Ishikawa (cell line): ENCODE measurements at regions not wholly inside any gene's neighbourhood (a gene's known extent, or its start where the extent isn't known, plus 50 kb on each side); places are given as distances from the start of the nearest gene placed in this dataset.

ENCODE experiments used
- CEBPB ChIP-seq: IDR thresholded peaks from 2 replicates; pipeline ENCODE4 v1.6.1; 2012
- CREB1 ChIP-seq: IDR thresholded peaks from 2 replicates; pipeline ENCODE4 v1.6.1; 2012; ENCODE audit warnings: low read depth
- EGR1 ChIP-seq: IDR thresholded peaks from 2 replicates; pipeline ENCODE4 v1.6.1; 2012
- EP300 ChIP-seq: IDR thresholded peaks from 2 replicates; pipeline ENCODE4 v1.6.1; 2012; ENCODE audit warnings: borderline replicate concordance
- FOXM1 ChIP-seq: IDR thresholded peaks from 2 replicates; pipeline ENCODE4 v1.6.1; 2012; ENCODE audit warnings: low read depth, borderline replicate concordance
- NFIC ChIP-seq: IDR thresholded peaks from 2 replicates; pipeline ENCODE4 v1.6.1; 2012
- RAD21 ChIP-seq: IDR thresholded peaks from 2 replicates; pipeline ENCODE4 v1.6.1; 2012; ENCODE audit warnings: low read depth
- TAF1 ChIP-seq: IDR thresholded peaks from 2 replicates; pipeline ENCODE4 v1.6.1; 2012; ENCODE audit warnings: low read depth, mild to moderate bottlenecking
- TCF12 ChIP-seq: IDR thresholded peaks from 2 replicates; pipeline ENCODE4 v1.6.1; 2012; ENCODE audit warnings: low read depth
- TEAD4 ChIP-seq: IDR thresholded peaks from 2 replicates; pipeline ENCODE4 v1.6.1; 2012
- YY1 ChIP-seq: IDR thresholded peaks from 2 replicates; pipeline ENCODE4 v1.6.1; 2012; ENCODE audit warnings: low read depth
- ZBTB7A ChIP-seq: IDR thresholded peaks from 2 replicates; pipeline ENCODE4 v1.6.1; 2012; ENCODE audit warnings: low read depth
- TF ChIP-seq, protein P1 (sequence below): IDR thresholded peaks from 2 replicates; pipeline ENCODE4 v1.6.1; 2012
- TF ChIP-seq, protein P2 (sequence below): IDR thresholded peaks from 2 replicates; pipeline ENCODE4 v1.6.1; 2012; ENCODE audit warnings: low read depth, mild to moderate bottlenecking
- TF ChIP-seq, protein P3 (sequence below): IDR thresholded peaks from 2 replicates; pipeline ENCODE4 v1.6.1; 2012

DNA sequence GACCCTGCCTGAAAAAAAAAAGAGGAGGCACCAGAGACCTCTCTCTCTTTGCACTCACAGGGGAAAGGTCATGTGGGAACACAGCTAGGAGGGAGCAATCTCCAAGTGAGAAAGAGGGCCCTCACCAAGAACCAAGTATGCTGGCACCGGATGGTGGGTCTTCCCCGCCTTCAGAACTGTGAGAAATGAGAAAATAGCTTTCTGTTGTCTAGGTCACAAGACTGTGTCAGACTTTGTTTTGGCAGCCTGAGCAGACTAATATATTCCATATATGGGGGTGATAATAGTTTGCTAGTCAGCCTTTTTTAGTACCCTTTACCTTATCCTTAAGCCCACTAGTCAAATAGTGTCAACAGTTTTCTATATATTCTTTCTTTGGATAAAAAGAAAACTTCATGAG, 193.0 kb downstream of the TRIML1 start:
- TF ChIP-seq ZBTB7A (no peak), RAD21 (no peak), TCF12 (no peak), CEBPB (no peak), NFIC (no peak), EGR1 (no peak), CREB1 (no peak), YY1 (no peak), FOXM1 (no peak), TEAD4 (no peak)
- TF ChIP-seq, protein P1, sequence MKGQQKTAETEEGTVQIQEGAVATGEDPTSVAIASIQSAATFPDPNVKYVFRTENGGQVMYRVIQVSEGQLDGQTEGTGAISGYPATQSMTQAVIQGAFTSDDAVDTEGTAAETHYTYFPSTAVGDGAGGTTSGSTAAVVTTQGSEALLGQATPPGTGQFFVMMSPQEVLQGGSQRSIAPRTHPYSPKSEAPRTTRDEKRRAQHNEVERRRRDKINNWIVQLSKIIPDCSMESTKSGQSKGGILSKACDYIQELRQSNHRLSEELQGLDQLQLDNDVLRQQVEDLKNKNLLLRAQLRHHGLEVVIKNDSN, result no peak
- TF ChIP-seq, protein P2, sequence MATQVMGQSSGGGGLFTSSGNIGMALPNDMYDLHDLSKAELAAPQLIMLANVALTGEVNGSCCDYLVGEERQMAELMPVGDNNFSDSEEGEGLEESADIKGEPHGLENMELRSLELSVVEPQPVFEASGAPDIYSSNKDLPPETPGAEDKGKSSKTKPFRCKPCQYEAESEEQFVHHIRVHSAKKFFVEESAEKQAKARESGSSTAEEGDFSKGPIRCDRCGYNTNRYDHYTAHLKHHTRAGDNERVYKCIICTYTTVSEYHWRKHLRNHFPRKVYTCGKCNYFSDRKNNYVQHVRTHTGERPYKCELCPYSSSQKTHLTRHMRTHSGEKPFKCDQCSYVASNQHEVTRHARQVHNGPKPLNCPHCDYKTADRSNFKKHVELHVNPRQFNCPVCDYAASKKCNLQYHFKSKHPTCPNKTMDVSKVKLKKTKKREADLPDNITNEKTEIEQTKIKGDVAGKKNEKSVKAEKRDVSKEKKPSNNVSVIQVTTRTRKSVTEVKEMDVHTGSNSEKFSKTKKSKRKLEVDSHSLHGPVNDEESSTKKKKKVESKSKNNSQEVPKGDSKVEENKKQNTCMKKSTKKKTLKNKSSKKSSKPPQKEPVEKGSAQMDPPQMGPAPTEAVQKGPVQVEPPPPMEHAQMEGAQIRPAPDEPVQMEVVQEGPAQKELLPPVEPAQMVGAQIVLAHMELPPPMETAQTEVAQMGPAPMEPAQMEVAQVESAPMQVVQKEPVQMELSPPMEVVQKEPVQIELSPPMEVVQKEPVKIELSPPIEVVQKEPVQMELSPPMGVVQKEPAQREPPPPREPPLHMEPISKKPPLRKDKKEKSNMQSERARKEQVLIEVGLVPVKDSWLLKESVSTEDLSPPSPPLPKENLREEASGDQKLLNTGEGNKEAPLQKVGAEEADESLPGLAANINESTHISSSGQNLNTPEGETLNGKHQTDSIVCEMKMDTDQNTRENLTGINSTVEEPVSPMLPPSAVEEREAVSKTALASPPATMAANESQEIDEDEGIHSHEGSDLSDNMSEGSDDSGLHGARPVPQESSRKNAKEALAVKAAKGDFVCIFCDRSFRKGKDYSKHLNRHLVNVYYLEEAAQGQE, result no peak

DNA sequence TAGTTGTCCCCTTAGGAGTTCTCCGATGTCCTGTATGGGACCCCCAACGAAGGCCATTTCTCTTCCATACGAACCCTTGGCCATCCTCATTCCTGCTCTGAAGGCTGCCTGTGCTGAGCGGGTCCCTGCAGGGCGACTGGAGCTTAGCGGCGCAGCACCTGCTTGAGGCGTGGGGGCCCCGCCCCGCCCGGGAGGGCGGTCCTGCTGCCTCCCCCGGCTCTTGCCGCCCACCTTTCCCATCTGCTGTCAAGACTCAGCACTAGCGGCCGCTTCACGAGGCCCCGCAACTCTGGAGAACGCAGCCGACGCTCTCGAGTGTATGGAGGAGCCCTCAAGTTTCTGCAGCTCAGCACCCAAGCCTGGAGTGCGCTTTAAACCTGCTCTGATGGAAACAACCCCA, 197.7 kb downstream of the TRIML1 start:
- no peak for TF ChIP-seq EP300
- no peak for TF ChIP-seq CREB1
- no peak for TF ChIP-seq FOXM1
- TF ChIP-seq YY1, result no peak
- no peak for TF ChIP-seq RAD21
- TF ChIP-seq, protein P3, sequence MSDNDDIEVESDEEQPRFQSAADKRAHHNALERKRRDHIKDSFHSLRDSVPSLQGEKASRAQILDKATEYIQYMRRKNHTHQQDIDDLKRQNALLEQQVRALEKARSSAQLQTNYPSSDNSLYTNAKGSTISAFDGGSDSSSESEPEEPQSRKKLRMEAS, result no peak
- no peak for TF ChIP-seq EGR1
- TF ChIP-seq TEAD4, result no peak
- TF ChIP-seq, protein P2, result no peak
- TF ChIP-seq, protein P1, result no peak
- no peak for TF ChIP-seq ZBTB7A
- no peak for TF ChIP-seq NFIC

DNA sequence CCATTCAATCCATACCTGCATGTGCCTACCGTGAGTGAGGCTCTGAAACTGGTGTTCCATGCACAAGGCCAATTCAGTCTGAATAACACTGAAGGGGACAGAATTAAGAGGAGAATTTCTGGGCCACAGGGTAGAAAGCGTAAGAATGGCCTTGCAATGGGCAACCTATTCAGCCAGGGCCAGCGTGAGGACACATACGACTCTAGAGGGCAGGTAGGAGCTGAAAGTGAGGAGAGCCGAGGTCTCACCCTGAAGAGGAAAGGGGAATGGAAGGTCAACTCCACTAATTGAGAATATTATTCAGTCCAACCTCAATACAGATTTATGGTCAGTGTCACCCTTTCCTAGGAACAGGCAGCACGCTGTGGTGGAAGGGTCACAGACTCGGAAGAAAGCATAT, 202.2 kb downstream of the TRIML1 start:
- TF ChIP-seq YY1 (no peak), FOXM1 (no peak), TAF1 (no peak), RAD21 (no peak), CEBPB (no peak), TEAD4 (no peak), TCF12 (no peak), EP300 (no peak), NFIC (no peak), ZBTB7A (no peak), CREB1 (no peak), EGR1 (no peak)
- TF ChIP-seq, protein P3, result no peak
- TF ChIP-seq, protein P2, result no peak
- TF ChIP-seq, protein P1, result no peak

DNA sequence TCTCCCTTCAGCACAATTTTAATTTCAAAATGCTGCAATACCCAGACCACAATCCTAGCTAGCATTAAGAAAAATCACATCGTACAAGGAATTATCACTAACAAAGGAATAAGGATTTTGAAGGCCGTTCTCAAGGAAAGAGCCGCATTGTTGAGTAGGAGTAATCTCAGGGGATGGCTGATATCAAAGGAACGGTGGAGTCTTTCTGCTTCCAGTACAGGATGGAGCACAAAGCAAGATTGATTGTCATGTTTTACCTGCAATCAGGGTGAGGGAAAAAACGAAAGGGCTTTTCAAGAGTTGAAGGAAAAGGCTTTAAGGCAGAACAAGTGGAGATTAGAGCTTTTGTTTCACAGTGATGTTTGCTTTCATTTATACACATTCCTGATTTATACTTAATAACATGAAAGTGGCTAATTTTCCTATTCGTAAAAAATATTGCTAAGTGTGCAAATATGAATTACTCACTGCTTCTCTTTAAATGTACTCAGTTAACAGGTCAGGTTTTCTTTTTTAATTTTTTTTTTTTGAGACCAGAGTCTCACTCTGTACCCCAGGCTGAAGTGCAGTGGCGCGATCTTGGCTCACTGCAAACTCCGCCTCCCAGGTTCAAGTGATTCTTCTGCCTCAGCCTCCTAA, 207.0 kb downstream of the TRIML1 start:
- TF ChIP-seq, protein P2, result no peak
- no peak for TF ChIP-seq TEAD4
- TF ChIP-seq EP300, result no peak
- TF ChIP-seq CEBPB, result no peak
- no peak for TF ChIP-seq EGR1
- no peak for TF ChIP-seq TCF12
- no peak for TF ChIP-seq ZBTB7A
- TF ChIP-seq YY1, result no peak
- TF ChIP-seq, protein P1, result no peak
- TF ChIP-seq NFIC, result no peak
- no peak for TF ChIP-seq CREB1
- TF ChIP-seq, protein P3, result no peak
- no peak for TF ChIP-seq RAD21
- TF ChIP-seq TAF1, result no peak
- no peak for TF ChIP-seq FOXM1
